ENCODE measurements at regions not wholly inside any gene's neighbourhood (a gene's known extent, or its start where the extent isn't known, plus 50 kb on each side); places are given as distances from the start of the nearest gene placed in this dataset.
A peak's percentile ranks its signal among the peaks of the same experiment; 100 is the strongest.
"Not testable (repeated sequence)": the region's sequence is repeated elsewhere in the genome, so short reads cannot be mapped to it uniquely, and the experiment has no call there.

- not testable (repeated sequence) for H3K27me3 ChIP-seq (ENCODE audit: insufficient read depth, low read length); H3K4me3 ChIP-seq (ENCODE audit: insufficient read depth, low read depth, low read length); H3K36me3 ChIP-seq (ENCODE audit: insufficient read depth, low read length); H3K79me2 ChIP-seq (ENCODE audit: insufficient read depth, low read length); H3K27ac ChIP-seq (ENCODE audit: low read depth, low read length); H3K9ac ChIP-seq (ENCODE audit: low read length); H3K27me3 Mint-ChIP-seq (ENCODE audit: low read depth, unreplicated experiment); FAIRE-seq; H3K9me3 ChIP-seq (ENCODE audit: insufficient read depth, low read depth, low read length); H2AFZ ChIP-seq (ENCODE audit: low read depth, low read length); H3K4me3 Mint-ChIP-seq (ENCODE audit: unreplicated experiment); DNase-seq (ENCODE audit: low read depth); H3K36me3 Mint-ChIP-seq (ENCODE audit: low read depth, unreplicated experiment); H4K20me1 ChIP-seq (ENCODE audit: insufficient read depth, low read length); H3K4me2 ChIP-seq (ENCODE audit: low read length)
- peaks cover 11% of the 10 kb centered on the region for H3K9me3 Mint-ChIP-seq (ENCODE audit: unreplicated experiment)
- H3K4me1 Mint-ChIP-seq (ENCODE audit: low read depth, unreplicated experiment), result peaks cover 39% of the 10 kb centered on the region
- H3K27ac Mint-ChIP-seq (ENCODE audit: unreplicated experiment), result peak overlapping the region; percentile 98
- peaks cover 26% of the 10 kb centered on the region for H3K4me1 ChIP-seq (ENCODE audit: insufficient read depth, low read length)
Measured at GRCh38 chr3:27551413-27551812, 67.2 kb upstream of the SLC4A7 start.

DNA sequence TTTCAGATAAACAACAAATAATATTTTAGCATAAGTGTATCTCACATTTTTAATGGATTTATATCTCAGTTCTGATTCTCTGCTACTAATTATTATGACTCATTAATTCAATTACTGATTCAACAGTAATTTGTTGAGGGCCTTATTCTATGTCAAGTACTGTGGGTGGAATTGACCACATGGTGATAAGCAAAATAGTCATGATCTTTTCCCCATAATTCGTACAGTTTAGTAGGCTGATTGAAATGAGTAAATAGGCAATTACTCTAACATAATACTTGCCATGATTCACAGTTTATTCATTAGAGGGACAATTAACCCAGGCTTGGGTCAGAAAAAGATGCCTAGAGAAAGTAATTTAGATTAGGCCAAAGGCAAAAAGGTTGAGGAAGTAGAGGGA lies 60.9 kb upstream of the SLC4A7 start:
- Histone ChIP-seq H3K27ac (ENCODE audit: low read depth, low read length) (peak overlapping the region; percentile 58), H3K27me3 (ENCODE audit: insufficient read depth, low read length) (no peaks in the 10 kb centered on the region), H2AFZ (ENCODE audit: low read depth, low read length) (peak overlapping the region; percentile 28), H3K79me2 (ENCODE audit: insufficient read depth, low read length) (no peaks in the 10 kb centered on the region), H3K4me2 (ENCODE audit: low read length) (peak overlapping the region; percentile 51), H3K9me3 (ENCODE audit: insufficient read depth, low read depth, low read length) (no peaks in the 10 kb centered on the region), H3K9ac (ENCODE audit: low read length) (no peak overlapping the region), H3K36me3 (ENCODE audit: insufficient read depth, low read length) (no peaks in the 10 kb centered on the region), H4K20me1 (ENCODE audit: insufficient read depth, low read length) (no peaks in the 10 kb centered on the region), H3K4me3 (ENCODE audit: insufficient read depth, low read depth, low read length) (no peak overlapping the region), H3K4me1 (ENCODE audit: insufficient read depth, low read length) (peaks cover 9% of the 10 kb centered on the region)
- TF ChIP-seq CTCF (IDR thresholded peaks at IDR 0.05; ENCODE audit: insufficient read depth, low read depth, low read length) (no peak), EZH2 (IDR thresholded peaks at IDR 0.05; ENCODE audit: insufficient read depth, low read length) (no peak)
- peaks cover 3% of the 10 kb centered on the region for H3K9me3 Mint-ChIP-seq (ENCODE audit: unreplicated experiment)
- H3K27ac Mint-ChIP-seq (ENCODE audit: unreplicated experiment), result no peak overlapping the region
- DNase-seq (ENCODE audit: low read depth) (peak; percentile 63), FAIRE-seq (no peak)
- H3K4me3 Mint-ChIP-seq (ENCODE audit: unreplicated experiment), result no peak overlapping the region
- no peaks in the 10 kb centered on the region for H3K27me3 Mint-ChIP-seq (ENCODE audit: low read depth, unreplicated experiment)
- peaks cover 15% of the 10 kb centered on the region for H3K4me1 Mint-ChIP-seq (ENCODE audit: low read depth, unreplicated experiment)
- no peaks in the 10 kb centered on the region for H3K36me3 Mint-ChIP-seq (ENCODE audit: low read depth, unreplicated experiment)

DNA sequence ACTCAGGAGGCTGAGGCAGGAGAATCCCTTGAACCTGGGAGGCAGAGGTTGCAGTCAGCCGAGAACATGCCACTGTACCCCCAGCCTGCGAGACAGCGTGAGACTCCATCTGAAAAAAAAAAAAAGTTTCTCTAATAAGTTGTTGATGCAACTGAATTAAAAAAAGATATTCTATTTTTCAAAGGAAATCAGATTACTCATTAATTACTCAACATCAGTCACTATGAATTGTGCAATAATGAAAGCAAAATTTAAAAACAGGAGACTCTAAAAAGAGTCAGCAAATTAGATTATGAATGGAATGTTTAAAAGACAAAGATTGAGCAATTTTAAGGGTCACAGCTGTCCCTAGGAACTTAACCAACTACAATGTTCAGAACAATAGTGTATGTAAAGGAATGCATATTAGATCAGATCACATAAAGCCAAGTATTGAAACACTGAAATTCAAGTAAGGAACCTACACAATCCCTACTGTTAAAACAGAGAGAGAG lies 60.2 kb upstream of the SLC4A7 start:
- DNase-seq (ENCODE audit: low read depth), result peak; percentile 69
- Histone ChIP-seq H3K9me3 (ENCODE audit: insufficient read depth, low read depth, low read length) (no peaks in the 10 kb centered on the region), H3K27ac (ENCODE audit: low read depth, low read length) (peak overlapping the region; percentile 58), H4K20me1 (ENCODE audit: insufficient read depth, low read length) (no peaks in the 10 kb centered on the region), H3K27me3 (ENCODE audit: insufficient read depth, low read length) (no peaks in the 10 kb centered on the region), H3K9ac (ENCODE audit: low read length) (peak overlapping the region; percentile 41), H2AFZ (ENCODE audit: low read depth, low read length) (no peak overlapping the region), H3K4me2 (ENCODE audit: low read length) (peak overlapping the region; percentile 51), H3K36me3 (ENCODE audit: insufficient read depth, low read length) (no peaks in the 10 kb centered on the region), H3K79me2 (ENCODE audit: insufficient read depth, low read length) (no peaks in the 10 kb centered on the region), H3K4me1 (ENCODE audit: insufficient read depth, low read length) (peaks cover 9% of the 10 kb centered on the region), H3K4me3 (ENCODE audit: insufficient read depth, low read depth, low read length) (no peak overlapping the region)
- no peak overlapping the region for H3K4me3 Mint-ChIP-seq (ENCODE audit: unreplicated experiment)
- H3K9me3 Mint-ChIP-seq (ENCODE audit: unreplicated experiment), result no peaks in the 10 kb centered on the region
- no peak overlapping the region for H3K27ac Mint-ChIP-seq (ENCODE audit: unreplicated experiment)
- peaks cover 10% of the 10 kb centered on the region for H3K4me1 Mint-ChIP-seq (ENCODE audit: low read depth, unreplicated experiment)
- no peaks in the 10 kb centered on the region for H3K27me3 Mint-ChIP-seq (ENCODE audit: low read depth, unreplicated experiment)
- peak; percentile 13 for FAIRE-seq
- no peaks in the 10 kb centered on the region for H3K36me3 Mint-ChIP-seq (ENCODE audit: low read depth, unreplicated experiment)
- no peak for TF ChIP-seq CTCF (IDR thresholded peaks at IDR 0.05; ENCODE audit: insufficient read depth, low read depth, low read length)

Measured in astrocyte (in vitro differentiated cells and primary cell).